Neural progenitor cell (in vitro differentiated cells): ENCODE measurements at regions not wholly inside any gene's neighbourhood (a gene's known extent, or its start where the extent isn't known, plus 50 kb on each side); places are given as distances from the start of the nearest gene placed in this dataset.

ENCODE experiments used
- DNase-seq: peaks from one replicate; pipeline ENCODE4 v3.0.0-alpha.2; 2016; ENCODE audit warnings: low spot score
- H2AFZ ChIP-seq: fragments of 200-600 bp; sonication (generic); replicated peaks from 2 replicates; pipeline ENCODE4 v1.6.1; 2016; ENCODE audit warnings: antibody characterized with exemption
- H3F3A ChIP-seq: fragments of 200-600 bp; sonication (generic); 2 replicates; pipeline ENCODE4 v1.6.1; 2016; ENCODE audit warnings: antibody characterized with exemption, low read depth
- H3K27ac ChIP-seq: fragments of 200-600 bp; sonication (generic); 2 replicates; pipeline ENCODE4 v1.5.1; 2016; ENCODE audit warnings: mild to moderate bottlenecking
- H3K27me3 ChIP-seq: fragments of 200-600 bp; sonication (generic); 2 replicates; pipeline ENCODE4 v1.6.1; 2016; ENCODE audit warnings: mild to moderate bottlenecking, moderate library complexity
- H3K36me3 ChIP-seq: fragments of 200-600 bp; sonication (generic); 2 replicates; pipeline ENCODE4 v1.5.1; 2016
- H3K4me1 ChIP-seq: fragments of 200-600 bp; sonication (generic); 2 replicates; pipeline ENCODE4 v1.6.1; 2016; ENCODE audit warnings: mixed run types
- H3K4me2 ChIP-seq: fragments of 200-600 bp; sonication (generic); 2 replicates; pipeline ENCODE4 v1.6.1; 2016
- H3K4me3 ChIP-seq: fragments of 200-600 bp; sonication (generic); 2 replicates; pipeline ENCODE4 v1.5.1; 2016
- H3K79me2 ChIP-seq: fragments of 200-600 bp; sonication (generic); 2 replicates; pipeline ENCODE4 v1.6.1; 2016; ENCODE audit warnings: low read depth
- H3K9ac ChIP-seq: fragments of 200-600 bp; sonication (generic); 2 replicates; pipeline ENCODE4 v1.6.1; 2016
- H3K9me3 ChIP-seq: fragments of 200-600 bp; sonication (generic); 2 replicates; pipeline ENCODE4 v1.5.1; 2016; ENCODE audit warnings: low read depth
- H4K20me1 ChIP-seq: fragments of 200-600 bp; sonication (generic); 2 replicates; pipeline ENCODE4 v1.6.1; 2016; ENCODE audit warnings: low read depth
- H3K27ac Mint-ChIP-seq: 3 replicates; pipeline ENCODE4 v1.8.0; 2021; ENCODE audit warnings: mixed read lengths
- H3K27me3 Mint-ChIP-seq: 2 replicates; pipeline ENCODE4 v1.8.0; 2022; ENCODE audit warnings: low read depth, mild to moderate bottlenecking, inconsistent platforms, moderate library complexity, mixed read lengths; ENCODE audit not compliant: insufficient read depth
- H3K36me3 Mint-ChIP-seq: 3 replicates; pipeline ENCODE4 v1.8.0; 2021; ENCODE audit warnings: mixed read lengths
- H3K4me1 Mint-ChIP-seq: 3 replicates; pipeline ENCODE4 v1.8.0; 2021; ENCODE audit warnings: mixed read lengths
- H3K4me3 Mint-ChIP-seq: 3 replicates; pipeline ENCODE4 v1.8.0; 2021; ENCODE audit warnings: mild to moderate bottlenecking, moderate library complexity, mixed read lengths
- H3K9me3 Mint-ChIP-seq: 3 replicates; pipeline ENCODE4 v1.8.0; 2020; ENCODE audit warnings: mixed read lengths
- CTCF ChIP-seq: fragments of 200-600 bp; sonication (generic); IDR thresholded peaks from 2 replicates; pipeline ENCODE4 v1.5.1; 2017; ENCODE audit warnings: antibody characterized with exemption, mild to moderate bottlenecking
- EZH2 ChIP-seq: fragments of 200-600 bp; sonication (generic); IDR thresholded peaks from 2 replicates; pipeline ENCODE4 v1.6.1; 2017; ENCODE audit warnings: antibody characterized with exemption, mild to moderate bottlenecking, moderate library complexity
- EZH2phosphoT487 ChIP-seq: fragments of 200-600 bp; sonication (generic); IDR thresholded peaks from 2 replicates; pipeline ENCODE4 v1.6.1; 2017; ENCODE audit warnings: antibody characterized with exemption

GRCh38 chr21:36532769-36533467, 53.0 kb upstream of the CLDN14 start:
- DNase-seq: no peak
- Histone ChIP-seq H3K27me3 (no peaks in the 10 kb centered on the region), H2AFZ (no peak overlapping the region), H3K4me2 (no peak overlapping the region), H3F3A (no peaks in the 10 kb centered on the region), H3K4me1 (no peaks in the 10 kb centered on the region), H4K20me1 (no peaks in the 10 kb centered on the region), H3K4me3 (no peak overlapping the region), H3K79me2 (no peaks in the 10 kb centered on the region), H3K36me3 (no peaks in the 10 kb centered on the region), H3K9me3 (no peaks in the 10 kb centered on the region), H3K27ac (no peak overlapping the region), H3K9ac (no peak overlapping the region)
- no peak overlapping the region for H3K4me3 Mint-ChIP-seq
- H3K4me1 Mint-ChIP-seq: peaks cover 8% of the 10 kb centered on the region
- no peaks in the 10 kb centered on the region for H3K36me3 Mint-ChIP-seq
- H3K27ac Mint-ChIP-seq: no peak overlapping the region
- peaks cover 7% of the 10 kb centered on the region for H3K27me3 Mint-ChIP-seq
- no peaks in the 10 kb centered on the region for H3K9me3 Mint-ChIP-seq
- TF ChIP-seq EZH2: no peak
- no peak for TF ChIP-seq CTCF
- no peak for TF ChIP-seq EZH2phosphoT487

- Histone ChIP-seq H3K27me3 (no peaks in the 10 kb centered on the region), H3K79me2 (no peaks in the 10 kb centered on the region), H3F3A (no peaks in the 10 kb centered on the region), H3K9me3 (no peaks in the 10 kb centered on the region), H2AFZ (no peak overlapping the region), H3K9ac (no peak overlapping the region), H4K20me1 (no peaks in the 10 kb centered on the region), H3K4me1 (no peaks in the 10 kb centered on the region), H3K36me3 (no peaks in the 10 kb centered on the region), H3K4me2 (no peak overlapping the region), H3K4me3 (no peak overlapping the region), H3K27ac (no peak overlapping the region)
- Mint-ChIP-seq H3K36me3 (no peaks in the 10 kb centered on the region), H3K4me3 (no peak overlapping the region), H3K9me3 (no peaks in the 10 kb centered on the region), H3K27ac (no peak overlapping the region), H3K4me1 (peaks cover 8% of the 10 kb centered on the region), H3K27me3 (peaks cover 7% of the 10 kb centered on the region)
- no peak for TF ChIP-seq EZH2phosphoT487
- no peak for TF ChIP-seq EZH2
- no peak for DNase-seq
Measured at GRCh38 chr21:36533468-36533848, 53.5 kb upstream of the CLDN14 start.

GRCh38 chr21:36534656-36535055, 54.7 kb upstream of the CLDN14 start:
- Histone ChIP-seq H3K9ac (no peak overlapping the region), H4K20me1 (no peaks in the 10 kb centered on the region), H2AFZ (no peak overlapping the region), H3K4me1 (no peaks in the 10 kb centered on the region), H3K27ac (no peak overlapping the region), H3K9me3 (no peaks in the 10 kb centered on the region), H3K4me2 (no peak overlapping the region), H3K79me2 (no peaks in the 10 kb centered on the region), H3F3A (no peaks in the 10 kb centered on the region), H3K27me3 (no peaks in the 10 kb centered on the region), H3K4me3 (no peak overlapping the region), H3K36me3 (no peaks in the 10 kb centered on the region)
- H3K4me1 Mint-ChIP-seq: peaks cover 8% of the 10 kb centered on the region
- peak overlapping the region; percentile 42 for H3K27ac Mint-ChIP-seq
- no peak overlapping the region for H3K4me3 Mint-ChIP-seq
- DNase-seq: no peak
- H3K9me3 Mint-ChIP-seq: no peaks in the 10 kb centered on the region
- peaks cover 7% of the 10 kb centered on the region for H3K27me3 Mint-ChIP-seq
- H3K36me3 Mint-ChIP-seq: no peaks in the 10 kb centered on the region
- no peak for TF ChIP-seq EZH2phosphoT487
- no peak for TF ChIP-seq CTCF
- TF ChIP-seq EZH2: no peak

GRCh38 chr21:36535618-36536241, 55.8 kb upstream of the CLDN14 start:
- no peak overlapping the region for H3K27ac ChIP-seq
- H3K36me3 Mint-ChIP-seq: no peaks in the 10 kb centered on the region
- H3K27ac Mint-ChIP-seq: no peak overlapping the region
- H4K20me1 ChIP-seq: no peaks in the 10 kb centered on the region
- H3K9me3 Mint-ChIP-seq: no peaks in the 10 kb centered on the region
- no peaks in the 10 kb centered on the region for H3K4me1 ChIP-seq
- H3K27me3 ChIP-seq: no peaks in the 10 kb centered on the region
- no peaks in the 10 kb centered on the region for H3K9me3 ChIP-seq
- no peak overlapping the region for H3K4me3 ChIP-seq
- H3F3A ChIP-seq: no peaks in the 10 kb centered on the region
- no peak overlapping the region for H3K9ac ChIP-seq
- peaks cover 8% of the 10 kb centered on the region for H3K4me1 Mint-ChIP-seq
- DNase-seq: no peak
- no peak for TF ChIP-seq EZH2
- no peak overlapping the region for H3K4me2 ChIP-seq
- no peaks in the 10 kb centered on the region for H3K79me2 ChIP-seq
- no peak overlapping the region for H3K4me3 Mint-ChIP-seq
- no peaks in the 10 kb centered on the region for H3K36me3 ChIP-seq
- peaks cover 7% of the 10 kb centered on the region for H3K27me3 Mint-ChIP-seq
- no peak overlapping the region for H2AFZ ChIP-seq
